HG02642 (cell line): ENCODE measurements at regions not wholly inside any gene's neighbourhood (a gene's known extent, or its start where the extent isn't known, plus 50 kb on each side); places are given as distances from the start of the nearest gene placed in this dataset.

Experiments
- ATAC-seq: cut with Tn5 transposase; IDR thresholded peaks from one replicate; pipeline ENCODE4 v1.9.1; 2021; ENCODE audit warnings: mild to moderate bottlenecking; ENCODE audit not compliant: unreplicated experiment, poor library complexity

- ATAC-seq, result no peak
These were observed 256.5 kb downstream of the UQCRFS1 start for GRCh38 chr19:28956421-28956820.

GRCh38 chr19:28949535-28949934 lies 263.4 kb downstream of the UQCRFS1 start:
- no peak for ATAC-seq

GRCh38 chr19:28949027-28949426 lies 263.9 kb downstream of the UQCRFS1 start:
- ATAC-seq, result no peak

GRCh38 chr19:28948566-28948965 lies 264.4 kb downstream of the UQCRFS1 start:
- ATAC-seq, result no peak

- no peak for ATAC-seq
These were observed 264.9 kb downstream of the UQCRFS1 start for GRCh38 chr19:28948026-28948425.

- no peak for ATAC-seq
These were observed 269.3 kb downstream of the UQCRFS1 start for GRCh38 chr19:28943651-28944050.

GRCh38 chr19:28941833-28942232 lies 271.1 kb downstream of the UQCRFS1 start:
- no peak for ATAC-seq

- ATAC-seq, result no peak
These were observed 272.0 kb downstream of the UQCRFS1 start for GRCh38 chr19:28940751-28941500.

- ATAC-seq, result no peak
These were observed 273.7 kb downstream of the UQCRFS1 start for GRCh38 chr19:28939236-28939635.

GRCh38 chr19:28936001-28936400 lies 276.9 kb downstream of the UQCRFS1 start:
- ATAC-seq, result no peak

- no peak for ATAC-seq
These were observed 278.3 kb downstream of the UQCRFS1 start for GRCh38 chr19:28934631-28935030.

GRCh38 chr19:28933039-28933438 lies 279.9 kb downstream of the UQCRFS1 start:
- ATAC-seq, result no peak

GRCh38 chr19:28932446-28932845 lies 280.5 kb downstream of the UQCRFS1 start:
- ATAC-seq, result no peak

GRCh38 chr19:28929006-28929405 lies 283.9 kb downstream of the UQCRFS1 start:
- no peak for ATAC-seq

GRCh38 chr19:28927456-28927855 lies 285.5 kb downstream of the UQCRFS1 start:
- no peak for ATAC-seq

- ATAC-seq, result no peak
These were observed 292.5 kb downstream of the UQCRFS1 start for GRCh38 chr19:28920269-28921066.

- no peak for ATAC-seq
These were observed 295.3 kb downstream of the UQCRFS1 start for GRCh38 chr19:28917621-28918020.

GRCh38 chr19:28915737-28916460 lies 297.1 kb downstream of the UQCRFS1 start:
- ATAC-seq, result no peak

GRCh38 chr19:28915202-28915601 lies 297.7 kb downstream of the UQCRFS1 start:
- no peak for ATAC-seq

- ATAC-seq, result no peak
These were observed 298.8 kb downstream of the UQCRFS1 start for GRCh38 chr19:28914173-28914572.

- ATAC-seq, result no peak
These were observed 299.3 kb downstream of the UQCRFS1 start for GRCh38 chr19:28913626-28914025.
